Right lobe of liver (tissue), 6 donors: ENCODE measurements at regions not wholly inside any gene's neighbourhood (a gene's known extent, or its start where the extent isn't known, plus 50 kb on each side); places are given as distances from the start of the nearest gene placed in this dataset.

ENCODE experiments used
- ATAC-seq, 4 donors: fragments of 200-7000 bp; cut with Tn5 transposase; one replicate each; pipeline ENCODE4 v1.9.1; 2020; ENCODE audit warnings: mild to moderate bottlenecking in 4 of 4, moderate library complexity in 4 of 4
- DNase-seq, 3 donors: peaks; one replicate each; pipeline ENCODE4 v3.0.0-alpha.2; 2020
- H3K27ac ChIP-seq, 3 donors: fragments of 200-600 bp; one replicate each; pipeline ENCODE4 v1.8.0; 2022
- H3K27me3 ChIP-seq, 2 donors: fragments of 200-600 bp; one replicate each; pipeline ENCODE4 v1.8.0; 2022
- H3K36me3 ChIP-seq, 4 donors: fragments of 200-600 bp; sonication (generic) in 1 of 4; one replicate each; pipeline versions ENCODE4 v1.5.1 to v1.8.0; 2017 to 2022; ENCODE audit warnings: control low read depth in 1 of 4
- H3K4me1 ChIP-seq, 4 donors: fragments of 200-600 bp; sonication (generic) in 1 of 4; one replicate each; pipeline versions ENCODE4 v1.5.1 to v1.8.0; 2017 to 2022; ENCODE audit warnings: control low read depth in 1 of 4
- H3K4me3 ChIP-seq, 3 donors: fragments of 200-600 bp; one replicate each; pipeline ENCODE4 v1.8.0; 2022
- H3K9me3 ChIP-seq, 4 donors: fragments of 200-600 bp; sonication (generic) in 1 of 4; one replicate each; pipeline versions ENCODE4 v1.5.1 to v1.8.0; 2017 to 2022; ENCODE audit warnings: control low read depth in 1 of 4
- CTCF ChIP-seq, 4 donors: fragments of 200-600 bp in 3 of 4; fragments of 450-650 bp in 1 of 4; IDR thresholded peaks; one replicate each; pipeline versions ENCODE4 v1.5.1 to v1.8.0; 2016 to 2022; ENCODE audit warnings: antibody characterized with exemption in 4 of 4, mild to moderate bottlenecking in 2 of 4
- POLR2A ChIP-seq: fragments of 450-650 bp; IDR thresholded peaks from one replicate; pipeline ENCODE4 v1.6.1; 2017; ENCODE audit warnings: antibody characterized with exemption, mild to moderate bottlenecking
- WGBS: methylation state at CpG from one replicate; pipeline ENCODE4 v1.1.6; 2018; ENCODE audit warnings: low coverage, low lambda C conversion rate; ENCODE audit not compliant: insufficient coverage; ENCODE audit errors: missing lambda C conversion rate; 5-methylcytosine and 5-hydroxymethylcytosine counted together
- intact Hi-C, 2 donors: fragments of 100-400 bp; cut with DNase I; formaldehyde crosslinking; loops; one replicate each; pipeline versions ENCODE4 v1.11.2 to v1.14.1; 2022
- donor health status: DM: no; HTN: yes; CAD: no.
- donor health status: DM: no; HTN: no; CAD: no.
- donor health status: DM: no; HTN: no; CAD: no.
- donor health status: DM: no; HTN: yes; CAD: no.
- donor health status: DM: no; HTN: yes; CAD: no.

GRCh38 chr2:194616334-194616733 lies 1040.7 kb upstream of the SLC39A10 start:
- 6% methylated on average over 1 of the region's 1 CpG for WGBS
- no peak for ATAC-seq
- no peak for DNase-seq
- Histone ChIP-seq H3K4me3 (no peak overlapping the region), H3K4me1 (no peaks in the 10 kb centered on the region), H3K36me3 (no peaks in the 10 kb centered on the region), H3K27ac (no peak overlapping the region), H3K27me3 (no peaks in the 10 kb centered on the region), H3K9me3 (no peaks in the 10 kb centered on the region)
- intact Hi-C loops = no loop called here
- TF ChIP-seq CTCF (IDR thresholded peaks at IDR 0.05) = no peak
- no peak for TF ChIP-seq POLR2A

- TF ChIP-seq CTCF (IDR thresholded peaks at IDR 0.05) = no peak
- TF ChIP-seq POLR2A = no peak
- intact Hi-C loops = no loop called here
- ATAC-seq = no peak
These were observed 1046.7 kb upstream of the SLC39A10 start for GRCh38 chr2:194610297-194610696.

GRCh38 chr2:194603429-194603828 lies 1053.6 kb upstream of the SLC39A10 start:
- 20% methylated on average over 1 of the region's 5 CpGs for WGBS
- Histone ChIP-seq H3K9me3 (no peaks in the 10 kb centered on the region), H3K27me3 (no peaks in the 10 kb centered on the region), H3K27ac (no peak overlapping the region), H3K4me3 (no peak overlapping the region), H3K36me3 (no peaks in the 10 kb centered on the region), H3K4me1 (no peaks in the 10 kb centered on the region)
- TF ChIP-seq CTCF (IDR thresholded peaks at IDR 0.05) = no peak
- no peak for TF ChIP-seq POLR2A
- intact Hi-C loops = no loop called here
- ATAC-seq (no peak), DNase-seq (no peak)

More at GRCh38 chr2:194610297-194610696, 1046.7 kb upstream of the SLC39A10 start:
- Histone ChIP-seq H3K4me1 (no peaks in the 10 kb centered on the region), H3K36me3 (no peaks in the 10 kb centered on the region), H3K9me3 (no peaks in the 10 kb centered on the region), H3K27ac (no peak overlapping the region), H3K4me3 (no peak overlapping the region), H3K27me3 (no peaks in the 10 kb centered on the region)
- no peak for DNase-seq

- TF ChIP-seq POLR2A = no peak
- TF ChIP-seq CTCF (IDR thresholded peaks at IDR 0.05) = no peak
- no peaks in the 10 kb centered on the region for H3K36me3 ChIP-seq
- H3K9me3 ChIP-seq = no peaks in the 10 kb centered on the region
- WGBS = 50% methylated on average over 5 of the region's 5 CpGs
- no peak for DNase-seq
- ATAC-seq = no peak
- H3K27me3 ChIP-seq = no peaks in the 10 kb centered on the region
- H3K27ac ChIP-seq = no peak overlapping the region
- H3K4me3 ChIP-seq = no peak overlapping the region
- intact Hi-C loops = no loop called here
- no peaks in the 10 kb centered on the region for H3K4me1 ChIP-seq
These were observed 1054.3 kb upstream of the SLC39A10 start for GRCh38 chr2:194602750-194603149.

- no peak overlapping the region for H3K4me3 ChIP-seq
- no peaks in the 10 kb centered on the region for H3K27me3 ChIP-seq
- H3K9me3 ChIP-seq = no peaks in the 10 kb centered on the region
- no peaks in the 10 kb centered on the region for H3K4me1 ChIP-seq
- no peak overlapping the region for H3K27ac ChIP-seq
- no peak for DNase-seq
- TF ChIP-seq POLR2A = no peak
- no peak for TF ChIP-seq CTCF (IDR thresholded peaks at IDR 0.05)
- 29% methylated on average over 1 of the region's 1 CpG for WGBS
- no peak for ATAC-seq
- H3K36me3 ChIP-seq = no peaks in the 10 kb centered on the region
- intact Hi-C loops = no loop called here
These were observed 1065.8 kb upstream of the SLC39A10 start for GRCh38 chr2:194591192-194591591.
